Esophagus muscularis mucosa (tissue), 3 donors: ENCODE measurements at regions not wholly inside any gene's neighbourhood (a gene's known extent, or its start where the extent isn't known, plus 50 kb on each side); places are given as distances from the start of the nearest gene placed in this dataset.

ENCODE experiments used
- EP300 ChIP-seq: sonication (generic); formaldehyde crosslinking; IDR thresholded peaks from one replicate; pipeline ENCODE4 v1.6.1; 2017; ENCODE audit warnings: antibody characterized with exemption
- POLR2A ChIP-seq: fragments of 450-650 bp; IDR thresholded peaks from one replicate; pipeline ENCODE4 v1.6.1; 2017; ENCODE audit warnings: antibody characterized with exemption, moderate library complexity, mild to moderate bottlenecking, low read depth
- POLR2AphosphoS5 ChIP-seq, 2 donors: sonication (generic); formaldehyde crosslinking; IDR thresholded peaks; one replicate each; pipeline ENCODE4 v1.6.1; 2017; ENCODE audit warnings: antibody characterized with exemption in 2 of 2

DNA sequence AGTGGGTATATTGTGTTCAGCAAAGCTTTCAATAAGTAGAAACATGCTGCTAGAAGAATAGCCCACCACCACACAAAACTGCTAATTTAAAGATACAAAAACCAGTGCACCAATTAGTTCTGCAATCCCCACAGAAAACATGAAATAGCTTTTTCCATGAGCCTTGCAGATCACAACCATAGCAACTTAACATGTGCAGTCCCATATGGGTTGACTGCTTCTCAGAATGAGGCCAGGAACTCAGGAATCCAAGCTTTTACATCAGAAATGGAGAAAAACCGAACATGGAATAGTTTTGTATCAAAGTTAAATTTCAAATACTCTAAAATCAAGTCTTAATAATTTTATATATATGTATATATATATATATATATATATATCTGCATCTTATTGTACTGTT, 66.6 kb upstream of the IQCM start:
- TF ChIP-seq EP300 = no peak
- no peak for TF ChIP-seq POLR2A
- no peak for TF ChIP-seq POLR2AphosphoS5 (IDR thresholded peaks at IDR 0.05)
